Calu3 (cell line): ENCODE measurements at regions not wholly inside any gene's neighbourhood (a gene's known extent, or its start where the extent isn't known, plus 50 kb on each side); places are given as distances from the start of the nearest gene placed in this dataset.
"Not testable (repeated sequence)": the region's sequence is repeated elsewhere in the genome, so short reads cannot be mapped to it uniquely, and the experiment has no call there.

Experiments
- BruUV-seq: library from RNA; stranded (reverse); fragments of 400-500 nt; replicated peaks from 2 replicates; lab custom pipeline; 2021; lab: Mats Ljungman, UMichigan
- CTCF ChIA-PET: fragments of 300-600 bp; sonication (Branson Sonifier 250); formaldehyde crosslinking; loops from one replicate; lab custom pipeline; 2022; ENCODE audit warnings: antibody characterized with exemption; lab: Charles Lee
- DNase-seq: peaks from one replicate; pipeline ENCODE4 v3.0.0; 2022
- H3K27ac Mint-ChIP-seq: one replicate; pipeline ENCODE4 v1.8.0; 2022; ENCODE audit warnings: mixed read lengths; ENCODE audit not compliant: unreplicated experiment
- H3K27me3 Mint-ChIP-seq: one replicate; pipeline ENCODE4 v1.8.0; 2022; ENCODE audit warnings: mixed read lengths; ENCODE audit not compliant: unreplicated experiment
- H3K36me3 Mint-ChIP-seq: one replicate; pipeline ENCODE4 v1.8.0; 2022; ENCODE audit warnings: mild to moderate bottlenecking, moderate library complexity, mixed read lengths; ENCODE audit not compliant: insufficient read depth, unreplicated experiment
- H3K4me1 Mint-ChIP-seq: one replicate; pipeline ENCODE4 v1.8.0; 2022; ENCODE audit warnings: mild to moderate bottlenecking, low read depth, mixed read lengths; ENCODE audit not compliant: unreplicated experiment
- H3K4me3 Mint-ChIP-seq: one replicate; pipeline ENCODE4 v1.8.0; 2022; ENCODE audit warnings: mild to moderate bottlenecking, low read depth, moderate library complexity, mixed read lengths; ENCODE audit not compliant: unreplicated experiment
- H3K9me3 Mint-ChIP-seq: one replicate; pipeline ENCODE4 v1.8.0; 2022; ENCODE audit warnings: low read depth, mixed read lengths; ENCODE audit not compliant: unreplicated experiment
- intact Hi-C: fragments of 100-400 bp; cut with micrococcal nuclease; formaldehyde crosslinking; loops from one replicate; pipeline ENCODE4 v1.10.0; 2022; ENCODE audit not compliant: unreplicated experiment
- TF ChIP-seq, protein P1 (sequence below): fragments of 200-600 bp; IDR thresholded peaks from one replicate; pipeline ENCODE4 v1.8.0; 2022; ENCODE audit warnings: antibody characterized with exemption; ENCODE audit not compliant: unreplicated experiment

DNA sequence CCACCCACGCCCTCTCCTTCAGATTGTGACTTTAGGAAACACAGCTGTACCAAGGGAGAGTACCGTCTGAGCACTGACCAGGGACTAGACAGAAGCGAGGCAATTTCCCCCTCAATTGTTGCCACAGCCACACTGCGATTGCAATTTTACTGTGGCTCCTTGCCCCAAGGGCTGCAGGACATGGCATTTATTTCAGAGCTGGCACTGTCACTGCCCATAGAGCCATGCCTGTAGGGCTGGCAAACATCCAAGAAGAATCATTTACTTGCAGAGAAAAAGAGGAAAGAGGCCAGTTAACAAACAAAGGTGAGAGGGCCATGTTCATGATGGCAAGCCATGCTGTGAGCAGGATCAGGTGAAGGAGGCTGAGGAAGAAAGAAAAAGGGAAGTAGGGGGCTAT lies 129.6 kb downstream of the EMP1 start:
- H3K4me3 Mint-ChIP-seq: no peak overlapping the region
- no peaks in the 10 kb centered on the region for H3K4me1 Mint-ChIP-seq
- no peaks in the 10 kb centered on the region for H3K36me3 Mint-ChIP-seq
- TF ChIP-seq, protein P1, sequence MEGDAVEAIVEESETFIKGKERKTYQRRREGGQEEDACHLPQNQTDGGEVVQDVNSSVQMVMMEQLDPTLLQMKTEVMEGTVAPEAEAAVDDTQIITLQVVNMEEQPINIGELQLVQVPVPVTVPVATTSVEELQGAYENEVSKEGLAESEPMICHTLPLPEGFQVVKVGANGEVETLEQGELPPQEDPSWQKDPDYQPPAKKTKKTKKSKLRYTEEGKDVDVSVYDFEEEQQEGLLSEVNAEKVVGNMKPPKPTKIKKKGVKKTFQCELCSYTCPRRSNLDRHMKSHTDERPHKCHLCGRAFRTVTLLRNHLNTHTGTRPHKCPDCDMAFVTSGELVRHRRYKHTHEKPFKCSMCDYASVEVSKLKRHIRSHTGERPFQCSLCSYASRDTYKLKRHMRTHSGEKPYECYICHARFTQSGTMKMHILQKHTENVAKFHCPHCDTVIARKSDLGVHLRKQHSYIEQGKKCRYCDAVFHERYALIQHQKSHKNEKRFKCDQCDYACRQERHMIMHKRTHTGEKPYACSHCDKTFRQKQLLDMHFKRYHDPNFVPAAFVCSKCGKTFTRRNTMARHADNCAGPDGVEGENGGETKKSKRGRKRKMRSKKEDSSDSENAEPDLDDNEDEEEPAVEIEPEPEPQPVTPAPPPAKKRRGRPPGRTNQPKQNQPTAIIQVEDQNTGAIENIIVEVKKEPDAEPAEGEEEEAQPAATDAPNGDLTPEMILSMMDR: no peak
- H3K9me3 Mint-ChIP-seq: peaks cover 3% of the 10 kb centered on the region
- no peak for DNase-seq
- no peak overlapping the region for H3K27ac Mint-ChIP-seq
- CTCF ChIA-PET: interaction anchor here (0.6 to 0.9 kb wide), 2 partner anchors 13 to 25 kb away, joined by 5 to 6 read pairs; no protein-coding TSS in a partner anchor
- intact Hi-C loops: no loop called here
- BruUV-seq: no TSS peak
- H3K27me3 Mint-ChIP-seq: no peaks in the 10 kb centered on the region

DNA sequence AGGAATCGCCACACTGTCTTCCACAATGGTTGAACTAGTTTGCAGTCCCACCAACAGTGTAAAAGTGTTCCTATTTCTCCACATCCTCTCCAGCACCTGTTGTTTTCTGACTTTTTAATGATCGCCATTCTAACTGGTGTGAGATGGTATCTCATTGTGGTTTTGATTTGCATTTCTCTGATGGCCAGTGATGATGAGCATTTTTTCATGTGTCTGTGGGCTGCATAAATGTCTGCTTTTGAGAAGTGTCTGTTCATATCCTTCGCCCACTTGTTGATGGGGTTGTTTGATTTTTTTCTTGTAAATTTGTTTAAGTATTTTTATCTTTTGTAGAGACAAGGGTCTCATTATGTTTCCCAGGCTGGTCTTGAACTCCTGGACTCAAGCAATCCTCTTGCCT lies 128.5 kb downstream of the EMP1 start:
- H3K9me3 Mint-ChIP-seq, H3K27ac Mint-ChIP-seq, CTCF ChIA-PET, H3K4me3 Mint-ChIP-seq, H3K4me1 Mint-ChIP-seq, intact Hi-C loops, BruUV-seq, H3K27me3 Mint-ChIP-seq, H3K36me3 Mint-ChIP-seq, DNase-seq: not testable (repeated sequence)

DNA sequence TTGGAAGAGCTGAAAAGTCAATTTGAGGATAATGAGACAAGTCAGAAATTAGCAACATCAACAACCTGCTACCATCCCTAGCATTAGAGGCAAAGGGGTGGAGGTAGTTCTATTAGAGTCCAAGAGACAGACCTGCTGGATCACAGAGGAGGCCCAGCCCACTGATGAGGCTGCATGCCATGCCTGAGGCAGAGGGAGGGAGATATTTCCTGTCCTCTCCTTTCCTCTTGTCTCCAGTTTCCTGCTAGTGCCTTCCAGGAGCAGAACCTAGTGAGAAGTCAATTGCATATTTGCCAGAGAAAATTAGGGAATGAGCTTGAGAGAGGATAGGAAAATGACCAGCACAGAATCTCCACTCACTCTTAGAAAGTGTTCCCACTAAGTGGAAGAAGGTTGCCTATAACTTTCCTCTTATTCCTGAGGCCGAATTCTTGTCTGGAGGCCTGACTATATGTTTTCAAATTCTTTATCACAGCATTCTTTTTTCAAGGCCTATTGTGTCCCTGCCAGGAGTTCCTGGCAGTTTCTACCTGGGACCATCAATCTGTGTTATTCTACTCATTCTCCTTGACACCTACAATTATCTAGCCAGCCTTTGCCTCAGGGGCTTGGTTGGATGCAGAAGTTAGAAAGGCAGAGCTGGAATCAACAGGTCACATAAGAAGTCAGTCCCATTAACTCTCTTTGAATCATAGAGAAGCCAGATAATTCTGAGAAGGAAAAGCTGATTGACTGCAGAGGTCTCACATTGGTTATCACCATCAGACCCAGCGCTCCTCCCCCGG lies 121.9 kb downstream of the EMP1 start:
- no peak for DNase-seq
- BruUV-seq: no TSS peak
- H3K27ac Mint-ChIP-seq: no peak overlapping the region
- intact Hi-C loops: no loop called here
- CTCF ChIA-PET: interaction anchor here (1.3 kb wide), 1 partner anchor 12 kb away, joined by 4 read pairs; no protein-coding TSS in a partner anchor
- no peaks in the 10 kb centered on the region for H3K9me3 Mint-ChIP-seq
- TF ChIP-seq, protein P1: no peak
- no peaks in the 10 kb centered on the region for H3K36me3 Mint-ChIP-seq
- peaks cover 16% of the 10 kb centered on the region for H3K27me3 Mint-ChIP-seq
- H3K4me1 Mint-ChIP-seq: no peaks in the 10 kb centered on the region
- H3K4me3 Mint-ChIP-seq: no peak overlapping the region

DNA sequence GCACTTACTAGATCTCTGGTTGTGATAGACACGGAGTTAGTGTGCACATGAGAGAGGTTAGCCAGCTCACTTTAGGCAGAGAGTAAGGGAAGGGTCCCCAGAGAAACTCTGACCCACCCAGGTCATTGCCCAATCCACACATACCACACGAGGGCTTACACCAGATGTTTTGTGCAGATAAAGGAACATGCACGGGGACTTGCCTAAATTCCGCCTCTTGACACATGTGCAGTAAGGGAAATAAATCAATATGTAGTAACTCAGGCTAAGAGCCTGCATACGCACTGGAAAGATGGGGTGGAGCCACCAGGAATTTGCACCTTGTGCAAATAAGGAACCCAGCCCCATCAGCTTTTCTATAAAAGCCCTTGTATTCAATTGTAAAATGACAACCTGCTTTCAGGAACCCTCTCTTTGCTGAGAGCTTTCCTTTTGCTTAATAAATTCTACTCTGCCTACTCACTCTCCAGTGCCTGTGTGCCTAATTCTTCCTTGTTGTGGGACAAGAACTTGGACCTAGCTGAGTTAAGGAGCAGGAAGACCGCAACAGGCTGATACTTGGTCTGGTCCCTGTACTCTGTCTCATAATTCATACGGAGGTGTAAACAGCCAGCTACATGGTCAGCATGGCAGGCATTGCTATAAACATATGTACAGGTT lies 120.2 kb downstream of the EMP1 start:
- BruUV-seq: no TSS peak
- CTCF ChIA-PET: interaction anchor here (1.7 kb wide), 1 partner anchor 10 kb away, joined by 4 read pairs; no protein-coding TSS in a partner anchor
- intact Hi-C loops: no loop called here
- Mint-ChIP-seq H3K27me3 (peaks cover 24% of the 10 kb centered on the region), H3K4me1 (no peaks in the 10 kb centered on the region), H3K36me3 (no peaks in the 10 kb centered on the region), H3K4me3 (no peak overlapping the region), H3K27ac (no peak overlapping the region), H3K9me3 (no peaks in the 10 kb centered on the region)
- TF ChIP-seq, protein P1: no peak
- DNase-seq: no peak

DNA sequence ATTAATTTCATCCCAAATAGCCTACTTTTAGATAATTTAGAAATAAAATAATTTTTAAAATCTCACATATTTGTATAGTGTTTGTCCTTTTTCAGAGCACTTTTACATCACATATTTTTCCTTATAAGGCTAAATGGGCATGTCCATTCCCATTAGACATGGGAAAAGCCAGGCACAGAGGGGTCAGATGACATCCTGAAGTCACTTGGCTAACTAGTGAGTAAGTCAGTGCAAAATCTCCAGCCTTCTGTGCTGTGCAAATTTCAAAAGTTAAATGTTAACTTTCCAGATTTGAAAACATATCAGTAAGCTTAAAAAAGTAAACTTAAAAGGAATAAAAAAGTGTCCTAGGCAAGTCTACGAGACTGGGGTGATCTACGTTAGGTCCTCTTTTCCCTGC lies 117.4 kb downstream of the EMP1 start:
- BruUV-seq: no TSS peak
- Mint-ChIP-seq H3K4me3 (no peak overlapping the region), H3K9me3 (no peaks in the 10 kb centered on the region), H3K27me3 (peaks cover 8% of the 10 kb centered on the region), H3K36me3 (no peaks in the 10 kb centered on the region), H3K27ac (no peak overlapping the region), H3K4me1 (no peaks in the 10 kb centered on the region)
- CTCF ChIA-PET: no interaction called here
- no peak for DNase-seq
- intact Hi-C loops: no loop called here
- TF ChIP-seq, protein P1: no peak
